GM19463 (cell line): ENCODE measurements at regions not wholly inside any gene's neighbourhood (a gene's known extent, or its start where the extent isn't known, plus 50 kb on each side); places are given as distances from the start of the nearest gene placed in this dataset.
"Not testable (repeated sequence)": the region's sequence is repeated elsewhere in the genome, so short reads cannot be mapped to it uniquely, and the experiment has no call there.

ENCODE experiments used
- ATAC-seq: cut with Tn5 transposase; IDR thresholded peaks from one replicate; pipeline ENCODE4 v1.9.1; 2021; ENCODE audit warnings: mild to moderate bottlenecking, moderate library complexity; ENCODE audit not compliant: unreplicated experiment

DNA sequence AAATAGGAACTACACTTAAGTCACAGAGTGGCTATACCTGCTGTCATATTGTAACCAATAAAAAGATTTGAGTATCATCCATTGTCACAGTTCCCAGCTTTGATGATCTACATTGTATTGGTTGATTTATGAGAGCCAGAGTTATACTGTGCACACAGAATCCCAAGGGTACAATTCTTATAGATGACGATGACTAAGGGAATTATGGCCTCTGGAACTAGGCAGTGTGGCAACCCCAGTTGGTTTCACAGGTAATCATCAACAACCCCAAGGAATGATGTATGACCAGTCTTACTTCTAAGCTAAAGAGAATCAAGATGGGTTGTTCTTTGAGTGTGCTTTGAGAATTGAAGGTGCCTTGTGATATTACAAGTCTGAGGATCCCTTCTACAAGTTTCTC lies 217.3 kb downstream of the ETAA1 start:
- no peak for ATAC-seq

DNA sequence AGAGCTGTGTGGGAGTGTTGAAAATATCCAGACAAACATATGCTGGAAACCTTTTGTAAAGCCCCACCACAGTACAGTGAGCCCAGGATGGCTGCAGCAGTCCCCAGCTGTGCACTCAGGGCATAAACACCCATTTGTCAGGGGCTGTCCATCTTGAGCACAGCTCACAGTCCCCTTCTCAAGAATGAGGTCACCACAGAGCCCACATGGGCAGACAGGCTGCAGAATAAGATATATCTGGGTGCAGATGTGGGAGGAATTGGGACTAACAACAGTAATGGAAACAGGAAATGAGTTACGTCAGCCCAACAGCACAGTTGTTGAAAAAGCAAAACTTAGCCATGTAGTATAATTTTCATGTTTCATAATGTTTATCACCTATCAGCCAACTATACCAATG lies 219.6 kb downstream of the ETAA1 start:
- peak; percentile 84 for ATAC-seq

DNA sequence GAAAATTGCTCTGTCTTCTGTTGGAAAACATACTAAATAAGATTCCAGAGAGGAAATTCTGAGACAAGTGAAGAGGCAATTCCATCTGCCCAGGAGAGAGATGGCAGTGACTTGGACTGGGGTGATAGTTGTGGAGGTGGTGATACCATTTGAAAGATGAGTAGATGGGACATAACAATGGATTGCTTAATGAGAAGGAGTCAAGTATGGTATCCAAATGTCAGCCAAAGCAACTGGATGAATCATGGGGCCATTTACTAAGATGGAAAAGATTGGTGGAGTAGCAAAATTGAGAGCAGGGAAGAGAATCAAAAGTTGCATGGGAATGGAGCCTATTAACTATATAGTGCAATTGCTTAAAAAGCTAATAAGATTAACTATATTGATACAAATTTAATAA lies 222.1 kb downstream of the ETAA1 start:
- no peak for ATAC-seq

DNA sequence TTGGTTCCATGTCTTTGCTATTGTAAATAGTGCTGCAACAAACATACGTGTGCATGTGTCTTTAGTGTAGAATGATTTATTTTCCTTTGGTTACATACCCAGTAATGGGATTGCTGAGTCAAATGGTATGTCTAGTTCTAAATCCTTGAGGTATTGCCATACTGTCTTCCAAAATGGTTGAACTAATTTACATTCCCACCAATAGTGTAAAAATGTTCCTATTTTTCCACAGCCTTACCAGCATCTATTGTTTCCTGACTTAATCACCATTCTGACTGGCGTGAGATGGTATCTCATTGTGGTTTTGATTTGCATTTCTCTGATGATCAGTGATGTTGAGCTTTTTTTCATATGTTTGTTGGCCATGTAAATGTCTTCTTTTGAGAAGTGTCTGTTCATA lies 226.6 kb downstream of the ETAA1 start:
- not testable (repeated sequence) for ATAC-seq

DNA sequence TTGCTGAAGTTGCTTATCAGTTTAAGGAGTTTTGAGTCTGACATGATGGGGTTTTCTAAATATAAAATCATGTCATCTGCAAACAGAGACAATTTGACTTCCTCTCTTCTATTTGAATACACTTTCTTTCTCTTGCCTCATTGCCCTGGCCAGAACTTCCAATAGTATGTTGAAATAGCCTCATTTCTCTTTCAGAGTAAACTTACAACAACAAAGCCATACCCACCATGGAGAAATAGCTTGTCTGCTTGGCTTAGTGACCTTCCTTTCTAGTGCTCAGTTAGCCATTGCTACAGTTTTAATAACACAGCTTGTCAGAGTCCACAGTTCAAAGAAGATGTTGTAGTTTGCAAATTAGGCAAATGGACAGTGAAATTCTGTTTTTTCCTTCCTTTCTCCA lies 228.0 kb downstream of the ETAA1 start:
- no peak for ATAC-seq

DNA sequence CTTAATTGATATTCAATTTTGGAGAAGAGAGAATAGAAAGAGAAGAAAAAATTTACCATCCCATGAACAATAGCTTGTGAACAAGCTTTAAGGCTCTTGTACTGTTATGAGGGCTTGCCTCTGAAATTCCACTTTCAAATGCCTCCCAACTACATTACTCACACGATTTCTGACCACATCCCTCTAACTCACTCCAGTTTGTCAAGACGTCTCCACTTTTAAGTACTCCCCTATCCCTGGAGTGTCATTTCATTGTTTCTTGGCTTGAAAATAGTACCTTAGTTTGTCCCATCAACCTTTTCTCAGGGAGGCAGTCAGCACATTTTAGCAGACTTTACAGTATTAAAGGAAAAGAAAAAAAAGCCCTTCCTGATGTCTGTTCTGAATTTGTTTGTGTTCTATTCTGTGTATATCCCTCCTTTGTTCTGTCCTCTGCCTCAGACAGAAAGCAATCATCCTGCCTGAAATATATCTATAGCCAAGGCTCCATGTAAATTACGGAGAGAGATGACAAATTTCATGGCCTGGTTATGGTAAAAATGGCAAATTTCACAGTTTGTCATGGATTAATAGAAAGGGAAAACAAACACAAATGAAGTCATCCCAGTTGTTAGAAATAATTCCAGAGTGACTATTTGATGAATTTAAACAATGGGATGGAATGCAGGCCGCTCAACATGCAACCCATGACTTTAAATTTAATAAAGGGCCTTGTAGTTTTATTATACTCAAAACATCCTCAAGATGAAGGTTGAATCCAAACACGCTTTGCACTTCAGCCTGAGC lies 228.8 kb downstream of the ETAA1 start:
- ATAC-seq = no peak

DNA sequence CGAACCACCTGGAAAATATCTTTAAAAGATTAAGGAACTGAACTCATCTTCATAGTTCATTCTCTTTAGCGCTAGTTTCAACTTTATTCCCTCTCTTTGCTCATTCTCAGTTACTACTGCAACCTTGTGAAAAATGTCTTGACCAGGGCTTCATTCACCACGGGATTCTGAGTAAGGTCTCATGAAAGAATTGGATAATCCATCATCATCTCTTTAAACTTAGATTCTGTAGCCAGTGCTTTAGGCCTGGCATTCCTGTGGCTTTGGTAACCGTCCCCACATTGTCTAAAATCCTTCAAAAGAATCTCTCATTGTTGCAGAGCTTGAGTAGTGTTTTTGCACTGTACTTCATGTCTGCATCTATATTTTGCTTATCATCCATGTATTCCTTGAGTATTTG lies 229.5 kb downstream of the ETAA1 start:
- ATAC-seq = no peak

DNA sequence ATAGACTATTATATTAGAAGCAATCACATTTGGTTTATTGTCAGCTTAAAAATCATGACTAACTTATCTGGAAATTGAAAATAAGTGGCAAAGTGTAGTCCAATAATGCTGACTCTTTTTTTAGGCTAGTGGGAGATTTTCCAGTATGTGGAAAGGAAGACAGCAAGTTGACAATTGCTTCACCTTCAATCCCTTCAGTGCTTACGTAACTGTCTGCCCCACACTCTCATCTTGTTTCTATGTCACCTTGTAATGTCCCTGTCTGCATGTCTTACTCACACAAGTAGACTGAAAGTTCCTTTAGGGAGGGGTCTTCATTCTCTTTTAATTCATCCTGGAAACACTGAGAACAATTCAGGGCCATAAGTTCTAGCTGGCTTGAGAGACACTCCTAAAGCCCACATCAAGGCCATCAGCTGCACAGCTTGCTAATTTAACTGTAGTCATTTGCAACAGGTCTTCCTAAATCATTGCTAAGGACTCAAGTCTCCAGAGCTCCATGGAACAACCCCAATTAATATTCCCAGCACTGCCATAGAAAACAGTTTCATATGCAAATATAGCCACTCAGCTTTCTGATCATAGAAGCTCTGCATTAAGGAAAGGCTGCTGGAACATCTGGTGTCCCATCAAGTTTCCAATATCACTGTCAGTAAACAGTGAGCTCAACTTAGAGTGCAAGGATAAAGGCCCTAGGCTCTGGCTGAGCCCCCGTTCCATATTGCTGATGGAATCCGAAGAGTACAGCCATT lies 230.5 kb downstream of the ETAA1 start:
- ATAC-seq = no peak

DNA sequence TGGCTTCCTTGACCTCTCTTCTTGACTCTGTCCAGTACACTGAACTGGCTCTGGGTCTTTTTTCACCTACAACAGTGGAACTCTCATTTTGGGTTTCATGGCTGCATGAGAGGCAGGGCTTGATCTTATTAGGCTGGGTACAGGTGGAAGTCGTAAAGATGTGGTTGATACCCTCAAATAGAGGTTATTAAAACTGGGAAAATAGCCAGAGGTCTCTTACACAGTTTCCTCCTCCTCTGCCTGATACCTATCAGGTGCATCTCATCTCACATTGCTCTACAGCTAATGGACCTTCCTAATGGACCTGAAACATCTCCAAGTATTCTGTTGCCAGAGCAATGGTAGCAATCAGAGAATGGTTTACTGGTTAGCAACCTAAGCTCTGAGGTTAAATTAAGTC lies 231.8 kb downstream of the ETAA1 start:
- ATAC-seq = no peak

DNA sequence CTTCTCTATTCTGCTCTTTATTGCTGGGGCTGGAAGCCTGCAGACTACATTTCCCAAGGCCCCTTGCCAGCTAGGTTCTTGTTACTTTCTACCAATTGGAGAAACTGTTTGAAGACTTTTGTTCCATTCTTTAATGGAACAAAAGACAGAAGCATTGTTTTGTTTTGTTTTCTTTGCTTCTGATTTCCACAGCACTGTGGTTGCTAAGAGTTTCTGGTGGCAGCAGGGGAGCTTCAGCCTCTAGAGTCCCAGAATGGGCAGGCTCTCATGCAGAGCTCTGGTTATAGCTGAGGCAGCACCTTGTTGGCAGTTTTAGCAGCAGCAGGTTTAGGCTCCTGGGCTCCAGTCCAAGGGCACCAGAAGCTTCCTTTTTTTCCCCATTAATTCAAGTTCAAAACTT lies 234.3 kb downstream of the ETAA1 start:
- no peak for ATAC-seq

DNA sequence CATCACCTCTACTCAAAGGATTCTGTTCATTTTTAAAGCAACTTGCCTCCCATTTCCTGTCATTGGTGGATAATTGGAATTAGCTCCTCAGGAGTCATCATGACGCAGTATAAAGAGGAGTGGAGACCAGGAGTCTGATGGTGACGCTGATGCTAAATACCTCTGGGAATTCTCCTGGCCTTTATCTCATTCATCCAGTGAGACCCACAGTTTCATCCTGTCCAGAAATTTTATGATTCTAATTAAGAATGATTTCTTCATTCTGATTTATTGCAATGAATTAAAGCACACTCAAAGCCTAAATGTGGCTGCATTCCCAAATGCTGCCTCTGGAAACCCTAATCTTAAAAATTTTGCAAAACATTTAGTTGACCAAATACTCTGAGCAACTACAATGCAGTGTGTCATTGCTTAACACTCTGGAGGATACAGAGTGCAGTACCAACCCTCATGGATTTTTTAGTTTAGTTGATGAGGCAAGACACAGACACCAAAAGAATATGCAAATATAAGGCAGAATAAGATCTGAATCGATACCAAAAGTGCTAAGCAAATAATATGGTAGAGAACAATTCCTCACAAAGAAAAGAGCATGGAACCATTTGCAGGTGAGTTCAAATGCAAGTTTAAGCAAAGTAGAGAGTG lies 236.2 kb downstream of the ETAA1 start:
- no peak for ATAC-seq

DNA sequence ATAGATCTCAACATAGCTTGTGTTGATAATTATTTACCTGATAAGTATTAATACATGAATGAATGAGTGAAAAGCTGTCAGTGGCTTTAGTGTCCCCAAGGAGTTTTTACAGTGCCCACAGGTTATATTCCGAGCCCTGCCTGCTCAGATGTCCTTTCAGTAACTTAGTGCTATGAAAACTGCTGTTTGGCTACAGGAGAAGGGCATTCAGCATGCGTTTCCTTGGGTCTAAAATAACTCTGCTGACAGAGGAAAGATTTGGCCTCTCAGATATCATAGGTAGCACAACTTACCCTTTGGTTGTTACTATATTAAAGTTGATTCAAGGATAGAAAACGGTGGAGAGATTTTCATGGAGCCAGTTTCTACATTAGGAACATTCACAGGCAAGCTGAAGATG lies 241.0 kb downstream of the ETAA1 start:
- ATAC-seq = no peak

DNA sequence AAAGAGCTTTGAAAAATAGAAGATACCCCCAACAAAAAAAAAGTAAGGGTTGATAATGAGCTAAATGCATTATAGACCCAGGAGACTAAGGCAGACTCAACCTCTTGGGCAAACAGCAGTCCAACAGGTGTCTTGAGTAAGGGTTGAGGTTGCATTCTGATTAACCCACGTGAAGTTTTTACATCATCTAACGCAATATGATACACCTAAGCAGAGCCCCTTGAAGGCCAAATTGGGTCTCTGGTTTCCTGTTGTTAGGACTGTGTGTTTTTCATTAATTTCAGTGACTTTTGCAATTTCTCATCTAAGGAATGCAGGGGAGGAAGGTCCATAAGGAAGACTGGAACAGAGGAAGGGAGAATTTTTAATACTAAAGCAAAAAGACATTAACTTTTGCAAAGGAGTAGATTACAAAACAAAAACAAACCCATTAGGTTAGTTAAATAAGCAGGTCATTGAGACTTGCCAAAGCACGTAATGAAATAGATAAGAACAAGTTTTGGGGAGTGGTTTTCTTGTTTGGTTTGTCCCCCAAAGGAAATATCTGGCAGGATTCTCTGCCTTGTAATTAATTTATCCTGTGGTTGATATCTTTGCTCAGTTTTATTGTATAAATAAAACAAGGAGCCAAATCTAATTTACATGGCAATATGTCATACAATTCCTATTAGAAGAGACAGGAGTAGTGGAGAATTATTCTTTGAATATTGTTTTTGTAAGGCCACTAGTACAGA lies 244.3 kb downstream of the ETAA1 start:
- ATAC-seq = no peak

DNA sequence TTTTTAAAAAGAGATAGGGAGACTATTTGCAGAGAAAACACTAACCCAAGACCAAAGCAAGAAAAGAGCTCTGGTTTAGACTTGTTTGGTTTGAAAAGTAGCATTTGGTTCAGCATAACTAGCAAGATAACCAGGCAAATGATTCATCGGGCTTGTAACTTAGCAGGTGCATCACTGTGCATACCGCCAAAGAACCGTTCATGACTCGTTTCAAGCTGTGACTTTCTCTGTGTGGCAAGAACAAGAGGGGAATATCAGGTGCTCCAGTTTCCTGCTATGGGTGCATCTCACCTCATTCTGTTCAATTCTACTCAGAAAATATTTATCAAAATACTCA lies 244.9 kb downstream of the ETAA1 start:
- ATAC-seq = no peak

DNA sequence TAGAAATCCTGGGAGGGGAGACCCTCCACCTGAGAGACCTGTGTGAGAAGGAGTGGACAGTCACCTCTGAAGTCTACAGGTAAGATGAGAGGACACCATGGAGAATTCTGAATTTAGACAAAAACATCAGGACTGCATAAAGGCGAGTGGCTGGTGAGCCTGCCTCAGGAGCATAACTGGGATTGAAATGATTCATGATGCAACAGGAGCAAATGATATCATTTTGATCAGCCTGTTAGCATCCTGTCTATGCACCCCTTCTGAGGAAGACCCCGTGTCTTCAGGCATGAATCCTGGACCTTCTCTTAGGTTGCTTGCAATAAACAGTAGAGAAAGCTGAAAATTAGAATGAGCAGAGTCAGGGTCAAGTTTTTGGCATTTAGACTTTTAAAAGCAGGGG lies 245.8 kb downstream of the ETAA1 start:
- ATAC-seq = no peak

DNA sequence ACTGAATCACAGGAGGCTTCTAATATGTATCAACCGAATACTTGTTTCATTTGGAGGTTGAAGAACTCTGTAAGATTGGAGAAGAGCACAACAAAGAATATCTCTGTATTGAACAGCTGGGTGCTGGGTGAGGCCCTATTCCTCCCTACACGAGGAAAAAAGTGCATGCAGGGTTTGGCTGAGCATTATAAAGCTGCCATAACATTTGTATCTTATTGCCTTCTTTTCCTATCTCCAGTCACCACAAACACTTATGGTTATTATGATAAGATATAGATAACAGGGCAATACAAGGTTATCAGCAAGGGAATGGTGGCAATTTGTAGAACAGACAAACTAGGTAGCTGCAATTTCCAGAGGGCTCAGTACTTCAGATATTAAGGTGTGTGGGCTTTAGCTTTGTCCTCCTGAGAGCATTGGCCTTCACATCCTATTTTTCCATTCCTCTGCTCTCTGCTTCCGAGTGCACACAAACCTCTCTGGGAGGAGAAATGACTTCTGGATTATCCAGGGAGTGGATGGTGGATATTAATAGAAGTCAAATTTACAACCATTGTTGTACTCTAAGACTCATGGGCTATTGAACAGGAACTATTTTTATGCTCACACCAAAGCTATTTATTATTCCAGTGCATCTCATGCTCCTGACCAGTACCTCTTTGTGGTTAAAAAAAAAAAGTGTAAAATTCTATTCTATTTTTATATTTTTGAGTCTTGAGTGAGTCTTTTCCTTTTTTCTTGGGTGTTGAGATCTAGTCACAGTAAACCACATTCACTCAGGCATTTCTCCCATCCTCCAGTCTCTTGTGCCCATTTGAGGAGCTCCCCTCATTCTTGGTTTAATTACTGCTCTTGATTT lies 248.4 kb downstream of the ETAA1 start:
- no peak for ATAC-seq

DNA sequence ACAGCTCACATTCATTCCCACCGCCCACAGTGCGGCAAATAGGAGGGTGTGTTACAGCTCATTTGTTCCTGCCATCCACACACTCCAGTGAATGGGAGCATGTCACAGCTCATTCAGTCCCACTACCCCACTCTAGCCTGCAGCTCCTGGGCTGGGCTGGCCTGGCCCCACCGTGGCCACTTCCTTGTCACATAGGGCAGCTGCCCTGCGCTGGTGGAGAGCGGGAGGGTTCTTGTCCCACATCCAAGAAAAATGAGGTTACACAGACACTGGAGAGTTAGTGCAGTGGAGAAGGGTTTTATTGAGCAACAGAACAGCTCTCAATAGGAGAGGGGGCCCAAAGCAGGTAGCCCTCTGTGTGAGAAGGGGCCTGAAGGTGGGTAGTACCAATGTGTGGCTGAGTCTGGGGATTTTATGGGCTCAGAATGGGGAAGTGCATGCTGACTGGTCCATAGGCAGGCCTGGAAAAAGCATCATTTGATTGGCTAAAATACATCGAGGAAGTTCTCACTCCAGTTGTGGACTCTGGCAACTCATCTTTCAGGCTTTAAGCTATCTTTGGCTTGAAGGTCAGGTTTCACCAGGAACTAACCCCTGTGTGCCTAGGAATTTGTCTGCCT lies 249.7 kb downstream of the ETAA1 start:
- no peak for ATAC-seq

DNA sequence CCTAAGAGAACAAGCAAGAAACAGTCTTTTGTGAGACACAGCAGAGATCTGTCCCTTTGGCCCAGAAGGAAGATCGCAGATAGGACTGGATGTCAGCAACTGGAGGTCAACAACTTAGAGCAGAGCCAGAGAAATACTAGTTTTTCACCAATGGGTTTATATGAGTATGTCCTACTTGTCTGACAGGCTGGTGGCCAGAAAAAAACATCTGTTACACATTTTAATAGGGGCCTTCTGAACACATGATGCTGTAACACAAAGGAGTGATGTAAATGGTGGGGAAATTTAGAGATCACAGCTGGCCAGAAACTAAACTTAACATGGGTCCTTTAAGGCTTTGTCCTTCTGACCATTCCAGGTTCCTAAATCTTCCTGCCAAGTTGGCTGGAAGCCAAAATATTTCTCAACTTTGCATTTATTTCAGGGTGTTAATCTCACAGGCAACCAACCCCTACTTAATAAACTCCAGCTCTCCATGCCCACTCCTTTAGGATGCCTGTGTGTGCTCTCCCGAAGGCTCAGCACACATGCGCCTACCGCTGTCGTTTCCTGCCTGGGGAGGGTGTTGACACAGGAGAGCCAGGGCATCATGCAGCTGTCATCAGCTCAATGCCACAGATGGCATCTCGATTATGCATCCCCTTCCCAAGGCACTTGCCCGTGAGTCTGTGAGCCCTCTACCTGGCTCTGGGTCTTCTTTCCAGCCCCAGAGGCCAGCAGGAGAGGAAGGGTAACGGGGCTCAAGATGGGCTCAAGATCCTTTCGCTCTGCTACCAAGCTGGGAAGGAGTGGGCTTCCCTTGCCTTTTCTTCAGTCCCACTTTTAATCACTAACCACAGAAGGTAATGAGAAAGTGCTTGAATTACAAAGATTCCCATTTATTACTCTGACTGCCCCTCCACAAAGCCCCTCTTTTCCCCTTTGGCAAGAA lies 252.5 kb downstream of the ETAA1 start:
- no peak for ATAC-seq
